Peyer's patch (tissue), 4 donors: ENCODE measurements at regions not wholly inside any gene's neighbourhood (a gene's known extent, or its start where the extent isn't known, plus 50 kb on each side); places are given as distances from the start of the nearest gene placed in this dataset.

Experiments
- DNase-seq, 3 donors: peaks; one replicate each; pipeline ENCODE4 v3.0.0-alpha.2; 2017 to 2019
- H3K27ac ChIP-seq, 4 donors: fragments of 200-600 bp; sonication (generic); one replicate each; pipeline ENCODE4 v1.5.1; 2016 to 2019
- H3K27me3 ChIP-seq, 2 donors: fragments of 200-600 bp; sonication (generic); one replicate each; pipeline ENCODE4 v1.5.1; 2019
- H3K36me3 ChIP-seq, 3 donors: fragments of 200-600 bp; sonication (generic); one replicate each; pipeline ENCODE4 v1.5.1; 2016 to 2019
- H3K4me1 ChIP-seq, 4 donors: fragments of 200-600 bp; sonication (generic); one replicate each; pipeline ENCODE4 v1.5.1; 2016 to 2019
- H3K4me3 ChIP-seq, 4 donors: fragments of 200-600 bp; sonication (generic); 1 replicate in 3 of 4; 2 replicates in 1 of 4; pipeline ENCODE4 v1.5.1; 2016 to 2019; ENCODE audit warnings: mild to moderate bottlenecking in 1 of 4
- H3K9me3 ChIP-seq, 4 donors: fragments of 200-600 bp; sonication (generic); one replicate each; pipeline ENCODE4 v1.5.1; 2016 to 2019; ENCODE audit warnings: mild to moderate bottlenecking in 1 of 4
- CTCF ChIP-seq, 6 experiments: fragments of 450-650 bp in 4 of 6; fragments of 200-600 bp in 2 of 6; sonication (generic) in 1 of 6; IDR thresholded peaks; one replicate each; pipeline ENCODE4 v1.5.1; 2017 to 2019; ENCODE audit warnings: antibody characterized with exemption in 6 of 6, mild to moderate bottlenecking in 3 of 6, moderate library complexity in 1 of 6
- POLR2A ChIP-seq, 2 donors: fragments of 450-650 bp; IDR thresholded peaks; one replicate each; pipeline ENCODE4 v1.5.1; 2017; ENCODE audit warnings: antibody characterized with exemption in 2 of 2, mild to moderate bottlenecking in 2 of 2, moderate library complexity in 2 of 2

- TF ChIP-seq POLR2A (IDR thresholded peaks at IDR 0.05), result no peak
- TF ChIP-seq CTCF (IDR thresholded peaks at IDR 0.05), result no peak
- H3K27ac ChIP-seq, result no peak overlapping the region
- DNase-seq, result peak in 1 of 3 donors; percentile 26
Observed at GRCh38 chr11:69239641-69240040, 54.3 kb upstream of the MYEOV start.

GRCh38 chr11:69240332-69241074, 53.5 kb upstream of the MYEOV start:
- Histone ChIP-seq H3K9me3 (no peaks in the 10 kb centered on the region), H3K4me3 (no peak overlapping the region), H3K36me3 (no peaks in the 10 kb centered on the region), H3K27ac (no peak overlapping the region), H3K4me1 (no peaks in the 10 kb centered on the region), H3K27me3 (no peaks in the 10 kb centered on the region)
- TF ChIP-seq POLR2A (IDR thresholded peaks at IDR 0.05) (no peak), CTCF (IDR thresholded peaks at IDR 0.05) (peak in 3 of 6 experiments; percentile 52 to 61 (median 59))
- DNase-seq, result peak in 1 of 3 donors; percentile 59

More at GRCh38 chr11:69239641-69240040, 54.3 kb upstream of the MYEOV start:
- Histone ChIP-seq H3K4me3 (no peak overlapping the region), H3K9me3 (no peaks in the 10 kb centered on the region), H3K4me1 (no peaks in the 10 kb centered on the region), H3K36me3 (no peaks in the 10 kb centered on the region), H3K27me3 (no peaks in the 10 kb centered on the region)

- H3K27me3 ChIP-seq, result no peaks in the 10 kb centered on the region
- TF ChIP-seq CTCF (IDR thresholded peaks at IDR 0.05), result no peak
- no peak for TF ChIP-seq POLR2A (IDR thresholded peaks at IDR 0.05)
- no peaks in the 10 kb centered on the region for H3K9me3 ChIP-seq
- H3K36me3 ChIP-seq, result no peaks in the 10 kb centered on the region
- H3K27ac ChIP-seq, result no peak overlapping the region
- no peak overlapping the region for H3K4me3 ChIP-seq
- peak in 1 of 3 donors; percentile 25 for DNase-seq
- no peaks in the 10 kb centered on the region for H3K4me1 ChIP-seq
Observed at GRCh38 chr11:69241075-69241740, 52.7 kb upstream of the MYEOV start.

- Histone ChIP-seq H3K4me3 (no peak overlapping the region), H3K27me3 (no peaks in the 10 kb centered on the region), H3K4me1 (no peaks in the 10 kb centered on the region), H3K36me3 (no peaks in the 10 kb centered on the region), H3K9me3 (no peaks in the 10 kb centered on the region), H3K27ac (no peak overlapping the region)
- DNase-seq, result no peak
- TF ChIP-seq POLR2A (IDR thresholded peaks at IDR 0.05) (no peak), CTCF (IDR thresholded peaks at IDR 0.05) (no peak)
Observed at GRCh38 chr11:69241844-69242243, 52.1 kb upstream of the MYEOV start.

- Histone ChIP-seq H3K36me3 (no peaks in the 10 kb centered on the region), H3K4me1 (no peaks in the 10 kb centered on the region), H3K4me3 (no peak overlapping the region), H3K27ac (no peak overlapping the region), H3K27me3 (no peaks in the 10 kb centered on the region), H3K9me3 (no peaks in the 10 kb centered on the region)
- DNase-seq, result peak in 1 of 3 donors; percentile 39
- TF ChIP-seq CTCF (IDR thresholded peaks at IDR 0.05) (no peak), POLR2A (IDR thresholded peaks at IDR 0.05) (no peak)
Observed at GRCh38 chr11:69242266-69242920, 51.6 kb upstream of the MYEOV start.
